Central memory CD4-positive, alpha-beta T cell (primary cell): ENCODE measurements at regions not wholly inside any gene's neighbourhood (a gene's known extent, or its start where the extent isn't known, plus 50 kb on each side); places are given as distances from the start of the nearest gene placed in this dataset.
A peak's percentile ranks its signal among the peaks of the same experiment; 100 is the strongest.

ENCODE experiments used
- DNase-seq: peaks from one replicate; pipeline ENCODE4 v3.0.0; 2022

- no peak for DNase-seq
Measured at GRCh38 chr12:123077298-123078119, 73.4 kb downstream of the PITPNM2 start.

- peak; percentile 23 for DNase-seq
Measured at GRCh38 chr12:123076604-123077297, 74.1 kb downstream of the PITPNM2 start.

- DNase-seq = peak; percentile 70
Measured at GRCh38 chr12:123075646-123076171, 75.2 kb downstream of the PITPNM2 start.

GRCh38 chr12:123075087-123075645 is 75.7 kb downstream of the PITPNM2 start:
- DNase-seq = no peak

GRCh38 chr12:123073962-123074801 is 76.7 kb downstream of the PITPNM2 start:
- no peak for DNase-seq

GRCh38 chr12:123073292-123073691 is 77.6 kb downstream of the PITPNM2 start:
- no peak for DNase-seq

GRCh38 chr12:123071857-123072256 is 79.0 kb downstream of the PITPNM2 start:
- no peak for DNase-seq

- DNase-seq = no peak
Measured at GRCh38 chr12:123071099-123071800, 79.6 kb downstream of the PITPNM2 start.

- no peak for DNase-seq
Measured at GRCh38 chr12:123070267-123071081, 80.4 kb downstream of the PITPNM2 start.

GRCh38 chr12:123069436-123070266 is 81.2 kb downstream of the PITPNM2 start:
- DNase-seq = no peak

- no peak for DNase-seq
Measured at GRCh38 chr12:123067654-123068053, 83.2 kb downstream of the PITPNM2 start.

- DNase-seq = no peak
Measured at GRCh38 chr12:123066384-123066710, 84.5 kb downstream of the PITPNM2 start.

- DNase-seq = no peak
Measured at GRCh38 chr12:123065676-123066383, 85.1 kb downstream of the PITPNM2 start.

GRCh38 chr12:123064885-123065619 is 84.6 kb downstream of the ARL6IP4 start:
- DNase-seq = no peak

- no peak for DNase-seq
Measured at GRCh38 chr12:123064366-123064765, 83.9 kb downstream of the ARL6IP4 start.

- no peak for DNase-seq
Measured at GRCh38 chr12:123063535-123063934, 83.1 kb downstream of the ARL6IP4 start.

- DNase-seq = no peak
Measured at GRCh38 chr12:123062681-123063486, 82.4 kb downstream of the ARL6IP4 start.
